GM06990 (cell line): ENCODE measurements at regions not wholly inside any gene's neighbourhood (a gene's known extent, or its start where the extent isn't known, plus 50 kb on each side); places are given as distances from the start of the nearest gene placed in this dataset.

ENCODE experiments used
- DNase-seq: peaks from one replicate; pipeline ENCODE4 v3.0.0-alpha.2; 2011; ENCODE audit not compliant: insufficient read length; ENCODE audit errors: extremely low read depth
- H3K27me3 ChIP-seq: replicated peaks from 2 replicates; pipeline ENCODE4 v1.6.0; 2011; ENCODE audit warnings: low read length; ENCODE audit not compliant: control insufficient read depth, insufficient read depth
- H3K36me3 ChIP-seq: 2 replicates; pipeline ENCODE4 v1.5.1; 2011; ENCODE audit warnings: low read length; ENCODE audit not compliant: control insufficient read depth, insufficient read depth
- H3K4me3 ChIP-seq: replicated peaks from 2 replicates; pipeline ENCODE4 v1.5.1; 2011; ENCODE audit warnings: low read depth, mild to moderate bottlenecking, control low read depth, low read length
- CTCF ChIP-seq: IDR thresholded peaks from 2 replicates; pipeline ENCODE4 v1.5.1; 2011; ENCODE audit warnings: low read length, control low read depth, mild to moderate bottlenecking, inconsistent platforms; ENCODE audit not compliant: insufficient read depth, poor library complexity, severe bottlenecking

GRCh38 chr11:86141727-86142126 lies 72.8 kb upstream of the PICALM start:
- H3K4me3 ChIP-seq = no peak overlapping the region
- no peak for DNase-seq
- no peaks in the 10 kb centered on the region for H3K36me3 ChIP-seq
- TF ChIP-seq CTCF = no peak
- no peaks in the 10 kb centered on the region for H3K27me3 ChIP-seq

GRCh38 chr11:86140334-86140990 lies 71.6 kb upstream of the PICALM start:
- no peaks in the 10 kb centered on the region for H3K36me3 ChIP-seq
- no peaks in the 10 kb centered on the region for H3K27me3 ChIP-seq
- TF ChIP-seq CTCF = no peak
- H3K4me3 ChIP-seq = no peak overlapping the region
- no peak for DNase-seq

DNA sequence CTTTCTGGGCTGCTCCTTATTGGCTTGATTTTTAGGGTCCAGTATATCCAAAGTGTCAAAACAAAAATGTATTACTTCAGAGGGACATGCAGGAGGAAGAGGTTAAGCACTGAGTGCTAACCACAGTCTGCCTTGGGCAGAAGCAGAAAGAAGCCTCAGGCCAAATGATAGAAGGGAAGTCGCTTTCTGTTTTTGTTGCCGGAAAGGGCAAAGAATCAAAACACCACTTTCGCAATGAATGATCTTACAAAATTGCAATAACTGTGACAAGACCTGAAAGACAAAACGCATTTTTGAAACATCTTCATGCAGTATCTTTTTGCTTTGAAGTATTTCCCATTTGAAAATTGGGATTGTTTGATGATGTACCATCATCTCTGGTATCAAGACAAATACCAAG lies 70.1 kb upstream of the PICALM start:
- Histone ChIP-seq H3K36me3 (no peaks in the 10 kb centered on the region), H3K27me3 (no peaks in the 10 kb centered on the region), H3K4me3 (no peak overlapping the region)
- DNase-seq = no peak
- no peak for TF ChIP-seq CTCF

DNA sequence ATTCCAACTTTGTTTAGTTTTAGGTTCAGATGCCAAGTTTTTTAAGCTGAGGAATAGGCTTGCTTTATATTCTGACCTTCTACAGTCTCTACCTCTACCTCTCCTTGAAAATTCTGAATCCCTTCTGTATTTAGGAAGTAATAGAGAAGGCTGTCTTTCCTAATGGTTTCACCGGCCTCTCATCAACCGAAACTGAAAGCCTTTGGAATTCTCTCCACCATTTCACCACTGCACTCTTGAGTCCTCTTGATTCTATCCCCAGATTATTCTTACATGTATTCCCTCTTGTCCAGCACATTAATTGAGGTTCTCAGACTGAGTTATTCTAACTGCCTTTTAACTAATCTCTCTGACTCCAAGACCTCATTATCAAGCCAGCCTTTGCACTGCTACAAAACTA lies 67.7 kb upstream of the PICALM start:
- no peak for DNase-seq
- no peaks in the 10 kb centered on the region for H3K36me3 ChIP-seq

GRCh38 chr11:86135319-86135714 lies 66.4 kb upstream of the PICALM start:
- no peaks in the 10 kb centered on the region for H3K36me3 ChIP-seq
- no peaks in the 10 kb centered on the region for H3K27me3 ChIP-seq
- no peak overlapping the region for H3K4me3 ChIP-seq
- DNase-seq = no peak
- no peak for TF ChIP-seq CTCF

More for the DNA sequence above, 67.7 kb upstream of the PICALM start:
- Histone ChIP-seq H3K27me3 (no peaks in the 10 kb centered on the region), H3K4me3 (no peak overlapping the region)
- TF ChIP-seq CTCF = no peak
